NB4 (cell line): ENCODE measurements at regions not wholly inside any gene's neighbourhood (a gene's known extent, or its start where the extent isn't known, plus 50 kb on each side); places are given as distances from the start of the nearest gene placed in this dataset.

Source experiments
- POLR2A ChIP-seq: IDR thresholded peaks from 2 replicates; pipeline ENCODE4 v1.6.1; 2011; ENCODE audit warnings: mild to moderate bottlenecking; ENCODE audit not compliant: insufficient read length; ENCODE audit errors: extremely low read depth
- TF ChIP-seq, protein P1 (sequence below): IDR thresholded peaks from one replicate; pipeline ENCODE4 v1.5.1; 2012; ENCODE audit warnings: low read depth, low read length

DNA sequence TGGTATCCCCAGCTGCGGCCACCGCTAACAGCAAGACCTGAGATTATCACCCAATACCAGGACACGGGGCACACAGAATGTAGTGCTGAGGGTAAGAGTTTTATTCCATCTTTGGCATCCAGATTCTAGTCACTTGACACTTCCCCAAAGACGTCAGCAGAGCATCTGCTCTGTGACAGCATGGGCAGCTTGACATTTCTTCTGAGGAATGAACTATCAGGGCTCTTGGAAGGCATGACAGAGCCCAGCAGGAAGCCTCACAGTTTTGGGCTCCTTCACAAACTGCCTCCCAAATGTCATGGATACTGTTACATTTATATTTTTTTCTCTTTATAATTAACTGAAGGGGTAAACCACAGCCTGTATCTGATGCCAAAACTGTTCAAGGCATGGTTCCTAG is 1010.7 kb downstream of the TDRD15 start:
- TF ChIP-seq, protein P1, sequence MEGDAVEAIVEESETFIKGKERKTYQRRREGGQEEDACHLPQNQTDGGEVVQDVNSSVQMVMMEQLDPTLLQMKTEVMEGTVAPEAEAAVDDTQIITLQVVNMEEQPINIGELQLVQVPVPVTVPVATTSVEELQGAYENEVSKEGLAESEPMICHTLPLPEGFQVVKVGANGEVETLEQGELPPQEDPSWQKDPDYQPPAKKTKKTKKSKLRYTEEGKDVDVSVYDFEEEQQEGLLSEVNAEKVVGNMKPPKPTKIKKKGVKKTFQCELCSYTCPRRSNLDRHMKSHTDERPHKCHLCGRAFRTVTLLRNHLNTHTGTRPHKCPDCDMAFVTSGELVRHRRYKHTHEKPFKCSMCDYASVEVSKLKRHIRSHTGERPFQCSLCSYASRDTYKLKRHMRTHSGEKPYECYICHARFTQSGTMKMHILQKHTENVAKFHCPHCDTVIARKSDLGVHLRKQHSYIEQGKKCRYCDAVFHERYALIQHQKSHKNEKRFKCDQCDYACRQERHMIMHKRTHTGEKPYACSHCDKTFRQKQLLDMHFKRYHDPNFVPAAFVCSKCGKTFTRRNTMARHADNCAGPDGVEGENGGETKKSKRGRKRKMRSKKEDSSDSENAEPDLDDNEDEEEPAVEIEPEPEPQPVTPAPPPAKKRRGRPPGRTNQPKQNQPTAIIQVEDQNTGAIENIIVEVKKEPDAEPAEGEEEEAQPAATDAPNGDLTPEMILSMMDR: no peak
- no peak for TF ChIP-seq POLR2A
